ENCODE measurements at regions not wholly inside any gene's neighbourhood (a gene's known extent, or its start where the extent isn't known, plus 50 kb on each side); places are given as distances from the start of the nearest gene placed in this dataset.

DNA sequence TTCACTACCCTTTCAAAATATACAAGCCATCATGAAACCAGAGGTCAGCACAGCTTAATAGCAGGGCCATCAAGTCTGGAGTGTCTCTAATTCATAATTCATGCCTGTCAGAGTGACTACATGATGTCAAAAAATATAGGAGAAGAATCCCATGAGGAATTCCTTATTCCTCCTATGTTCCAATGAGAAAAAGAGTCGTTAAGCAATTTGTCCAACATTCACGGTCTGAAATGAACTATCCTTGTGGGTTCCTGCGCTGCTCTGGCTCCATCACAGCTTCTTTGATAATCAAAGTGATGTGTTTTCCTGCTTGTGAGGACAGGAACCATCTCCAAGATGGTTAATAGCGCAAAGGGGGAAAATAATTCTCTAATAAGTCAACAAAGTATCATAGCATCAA, 560.4 kb upstream of the KLHL29 start:
- DNase-seq (ENCODE audit: low read depth in 3 of 3): no peak

DNA sequence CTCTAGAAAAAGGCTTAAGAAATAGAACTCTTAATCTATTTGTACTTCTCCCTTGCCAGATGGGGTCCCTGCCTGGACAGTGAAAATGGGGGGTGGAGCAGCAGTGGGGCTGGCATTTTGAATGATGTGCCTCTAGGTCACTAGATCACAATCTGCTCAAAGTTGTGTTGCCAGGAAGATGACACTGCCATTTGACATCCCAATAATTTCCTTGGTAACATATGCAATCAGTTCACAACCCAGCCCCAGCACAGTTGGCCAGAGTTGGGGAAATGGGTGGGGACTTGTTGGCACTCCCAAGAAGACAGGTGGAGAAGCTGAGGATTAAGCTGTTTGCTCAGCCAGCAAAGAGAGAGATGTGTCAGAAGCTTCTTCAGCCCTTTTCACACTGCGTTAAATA, 558.3 kb upstream of the KLHL29 start:
- DNase-seq (ENCODE audit: low read depth in 3 of 3): no peak

DNA sequence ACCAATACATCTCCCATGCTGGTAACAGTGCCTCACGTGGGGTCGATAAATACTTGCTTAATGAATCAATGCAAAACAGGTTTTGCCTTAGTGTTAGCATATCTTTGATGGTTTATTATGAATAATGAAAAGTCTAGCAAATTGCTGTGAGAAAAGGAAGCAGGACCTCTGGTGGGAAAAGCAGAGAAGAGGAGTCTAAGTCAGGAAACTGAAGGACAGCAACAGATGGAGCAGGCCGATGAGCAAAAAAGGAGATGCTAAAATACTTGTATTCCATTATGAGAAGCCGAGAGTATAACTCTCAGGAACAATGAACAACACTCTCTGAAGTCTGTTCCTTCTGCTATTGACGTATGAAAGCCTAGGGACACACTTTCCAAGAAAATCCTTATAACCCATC, 555.2 kb upstream of the KLHL29 start:
- no peak for DNase-seq (ENCODE audit: low read depth in 3 of 3)

DNA sequence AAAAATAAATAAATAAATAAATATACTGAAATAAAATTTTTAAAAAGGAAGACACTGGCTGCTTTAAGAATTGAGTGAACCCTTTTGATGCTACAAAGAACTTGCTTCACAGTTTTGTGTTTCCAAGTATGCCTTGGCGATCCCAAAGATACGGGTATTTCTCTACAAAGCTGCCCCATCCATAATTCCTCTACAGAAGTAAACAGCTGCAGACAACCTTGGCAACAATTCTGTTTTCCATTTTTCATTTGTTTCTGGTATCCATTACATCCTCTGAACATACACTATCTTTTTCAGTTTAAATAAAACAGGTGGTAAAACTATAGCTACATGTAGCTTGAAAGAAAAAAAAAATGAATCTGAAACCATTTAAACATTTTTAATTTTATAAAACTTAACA, 552.8 kb upstream of the KLHL29 start:
- no peak for DNase-seq (ENCODE audit: low read depth in 3 of 3)

DNA sequence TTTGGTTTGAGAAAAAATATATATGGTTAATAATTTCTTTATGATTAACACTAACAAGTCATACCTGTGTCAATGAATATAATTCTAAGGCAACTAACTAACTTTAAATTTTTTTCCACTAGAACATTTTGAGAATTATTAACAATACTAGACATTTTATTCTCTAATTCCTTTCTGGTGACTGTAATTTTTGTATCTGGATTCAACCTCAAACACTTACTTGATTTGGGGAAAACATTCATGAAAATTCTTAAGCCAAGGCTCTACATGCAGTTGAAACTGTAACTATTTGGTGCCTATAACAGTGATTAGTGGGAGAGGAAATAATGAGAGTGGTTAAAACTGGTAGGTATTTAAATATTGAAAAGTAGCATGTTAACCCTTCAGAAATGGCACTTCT, 546.5 kb upstream of the KLHL29 start:
- no peak for DNase-seq (ENCODE audit: low read depth in 3 of 3)

DNA sequence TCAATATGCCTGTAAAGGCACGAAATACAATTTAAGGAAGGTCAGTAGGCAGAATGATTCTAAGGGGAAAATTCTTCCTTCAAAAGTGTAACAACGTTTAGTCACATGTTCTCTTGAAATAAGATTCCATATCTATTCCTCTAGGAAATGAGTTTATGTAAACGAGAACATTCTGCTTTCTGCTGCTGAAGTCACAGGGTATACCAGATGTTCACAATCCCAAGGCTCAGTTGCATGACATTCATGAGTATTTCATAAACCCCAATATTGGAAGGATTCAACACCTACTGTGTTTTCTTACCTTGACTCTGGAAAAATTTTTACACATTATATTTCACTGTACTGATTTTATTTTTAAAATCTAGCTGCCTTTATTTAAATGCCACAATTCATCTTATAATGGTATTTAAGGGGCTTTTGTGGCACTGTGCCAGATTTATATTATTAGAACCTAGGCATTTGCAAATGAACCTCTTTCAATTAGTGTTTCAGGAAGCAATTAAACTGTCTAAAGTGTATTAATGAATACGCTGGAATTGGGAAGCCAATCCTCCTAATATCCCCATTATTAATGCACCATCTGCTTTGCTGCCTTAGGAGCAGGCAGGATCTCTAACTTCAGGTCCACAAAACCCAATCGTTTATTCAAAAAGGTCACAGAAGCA, 542.6 kb upstream of the KLHL29 start:
- no peak for DNase-seq (ENCODE audit: low read depth in 3 of 3)

DNA sequence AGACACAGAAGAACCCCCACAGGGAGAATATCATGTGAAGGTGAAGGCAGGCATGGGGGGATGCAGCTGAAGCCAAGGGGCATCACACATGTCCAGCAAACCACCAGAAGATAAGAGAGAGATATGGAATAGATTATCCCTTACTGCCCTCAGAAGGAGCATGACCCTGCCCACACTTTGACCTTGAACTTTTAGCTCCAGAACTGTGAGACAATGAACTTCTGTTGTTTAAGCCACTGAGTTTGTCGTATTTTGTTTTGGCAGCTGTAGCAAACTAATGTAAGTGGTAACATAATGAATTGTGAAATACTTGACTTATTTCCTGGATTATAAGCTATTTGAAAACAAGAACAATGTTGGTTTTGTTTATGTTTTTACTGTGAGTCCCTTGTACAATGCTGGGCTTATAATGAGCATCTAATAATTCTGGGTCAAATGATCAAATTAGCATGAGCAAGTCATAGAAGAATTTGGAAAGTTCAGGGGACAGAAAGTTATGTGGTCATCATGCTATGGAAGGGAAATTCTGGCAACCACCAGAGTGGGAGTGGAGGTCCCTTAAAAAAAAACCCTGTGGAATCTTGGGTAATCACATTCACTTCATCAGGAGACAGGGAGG, 541.0 kb upstream of the KLHL29 start:
- DNase-seq (ENCODE audit: low read depth in 3 of 3): no peak

DNA sequence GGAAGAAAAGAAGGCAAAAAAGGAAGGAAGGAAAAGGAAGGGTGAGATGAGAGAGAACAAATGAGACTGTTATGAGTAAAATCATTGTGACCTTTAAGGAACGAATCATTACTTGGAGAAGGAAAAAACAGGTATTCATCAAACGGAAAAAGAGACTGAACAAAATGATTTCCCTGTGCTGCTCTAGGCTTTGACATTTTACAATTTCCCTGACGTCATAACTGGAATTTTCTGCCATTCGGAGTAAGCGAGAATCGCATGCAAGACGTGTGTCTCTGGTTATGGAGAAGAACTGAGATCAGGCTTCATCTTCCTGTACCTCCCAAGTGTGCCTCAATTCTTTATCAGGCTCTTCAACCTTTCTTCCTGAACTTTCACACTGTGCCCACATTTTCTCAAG, 534.7 kb upstream of the KLHL29 start:
- DNase-seq (ENCODE audit: low read depth in 3 of 3): no peak

DNA sequence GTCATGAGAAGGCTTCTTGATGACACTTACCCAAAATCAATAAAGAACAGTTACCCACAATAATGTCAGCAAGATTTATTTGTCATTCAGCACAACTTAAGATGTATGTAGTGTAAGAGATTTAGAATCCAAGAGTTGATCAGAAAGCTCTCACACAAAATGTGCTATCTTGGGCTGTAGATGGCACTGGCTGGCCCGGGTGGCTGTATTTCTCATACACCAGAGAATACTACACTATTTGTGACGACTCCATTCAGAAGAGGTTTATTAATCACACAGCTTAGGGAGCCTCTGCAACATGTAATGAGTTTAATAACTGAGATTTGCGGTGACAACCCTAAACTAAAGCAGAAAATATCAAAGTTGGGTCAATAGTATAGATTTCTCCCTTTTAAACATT, 530.4 kb upstream of the KLHL29 start:
- DNase-seq (ENCODE audit: low read depth in 3 of 3): no peak

DNA sequence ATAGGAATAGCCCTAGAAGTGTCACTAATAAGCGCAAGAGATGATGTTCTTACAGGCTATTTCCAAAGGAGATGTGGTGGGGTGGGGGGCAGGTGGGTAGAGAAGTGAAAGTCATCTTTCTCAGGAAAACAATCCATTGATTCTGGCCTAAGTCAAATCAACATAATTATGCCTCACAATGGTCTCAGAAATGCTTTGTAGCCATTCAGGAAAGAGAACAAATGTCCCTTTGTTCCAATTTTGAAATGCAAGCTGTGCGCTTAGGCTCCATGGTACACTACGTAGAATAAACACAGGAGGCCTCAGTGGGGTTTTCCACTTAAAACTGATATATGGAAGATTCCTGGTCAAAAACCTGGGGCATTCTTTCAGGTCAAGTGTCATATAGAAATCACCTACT, 529.9 kb upstream of the KLHL29 start:
- no peak for DNase-seq (ENCODE audit: low read depth in 3 of 3)

DNA sequence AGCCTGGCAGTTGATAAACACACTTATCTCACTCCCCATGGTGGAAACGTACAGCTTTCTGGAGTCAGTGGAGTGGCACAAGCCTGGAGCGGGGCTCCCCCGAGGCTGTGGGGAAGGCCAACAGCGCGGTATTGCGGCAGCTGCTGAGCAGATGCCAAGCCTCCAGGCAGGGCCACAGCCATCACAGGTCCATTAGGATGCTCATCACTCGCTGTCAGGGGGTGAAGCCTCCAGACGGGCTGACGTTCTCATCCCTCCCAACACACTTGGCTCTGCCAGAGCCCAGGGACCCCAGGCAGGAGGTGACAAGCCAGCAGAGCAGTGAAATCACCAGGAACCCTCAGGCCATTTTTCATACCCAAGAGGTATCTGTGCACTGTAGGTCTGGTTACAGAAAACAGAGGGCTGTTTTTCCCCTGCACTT, 529.2 kb upstream of the KLHL29 start:
- no peak for DNase-seq (ENCODE audit: low read depth in 3 of 3)

DNA sequence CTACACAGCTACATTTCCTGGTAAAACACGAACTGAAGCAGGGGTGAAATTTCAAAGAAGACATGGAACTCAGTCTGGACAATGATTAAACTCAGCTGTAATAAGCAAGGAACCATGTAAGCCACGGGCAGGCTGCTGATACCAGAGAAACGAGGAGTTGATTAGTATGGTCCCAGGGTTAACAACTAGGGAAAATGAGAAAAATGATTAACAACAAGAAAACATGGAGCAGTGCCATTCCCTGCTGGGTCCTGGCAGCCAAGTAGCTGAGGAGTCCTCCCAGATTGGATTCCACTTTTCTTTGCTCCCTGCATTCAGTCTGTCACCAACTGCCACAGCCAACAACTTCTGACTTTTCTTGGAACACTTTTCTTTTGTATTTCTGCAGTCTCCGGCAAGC, 517.0 kb upstream of the KLHL29 start:
- DNase-seq (ENCODE audit: low read depth in 3 of 3): no peak

DNA sequence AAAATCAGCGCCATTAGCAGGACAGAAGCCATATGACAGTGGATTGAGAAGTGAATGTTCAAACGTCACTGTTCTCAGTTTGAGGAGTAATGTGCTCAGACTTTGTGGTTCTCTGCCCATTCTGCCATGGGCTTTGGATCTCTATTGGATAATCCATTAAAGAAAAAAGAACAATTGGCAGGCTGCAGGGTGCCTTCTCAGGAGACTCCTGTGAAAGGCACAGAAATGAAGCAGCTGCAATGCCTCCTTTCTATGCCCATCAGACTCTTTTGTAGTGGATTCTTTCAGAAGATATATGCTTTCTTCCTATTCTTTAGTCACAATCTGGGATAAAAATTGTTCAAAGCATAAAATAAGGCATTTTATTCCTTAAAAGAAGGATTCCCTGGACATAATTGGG, 506.9 kb upstream of the KLHL29 start:
- no peak for DNase-seq (ENCODE audit: low read depth in 3 of 3)

DNA sequence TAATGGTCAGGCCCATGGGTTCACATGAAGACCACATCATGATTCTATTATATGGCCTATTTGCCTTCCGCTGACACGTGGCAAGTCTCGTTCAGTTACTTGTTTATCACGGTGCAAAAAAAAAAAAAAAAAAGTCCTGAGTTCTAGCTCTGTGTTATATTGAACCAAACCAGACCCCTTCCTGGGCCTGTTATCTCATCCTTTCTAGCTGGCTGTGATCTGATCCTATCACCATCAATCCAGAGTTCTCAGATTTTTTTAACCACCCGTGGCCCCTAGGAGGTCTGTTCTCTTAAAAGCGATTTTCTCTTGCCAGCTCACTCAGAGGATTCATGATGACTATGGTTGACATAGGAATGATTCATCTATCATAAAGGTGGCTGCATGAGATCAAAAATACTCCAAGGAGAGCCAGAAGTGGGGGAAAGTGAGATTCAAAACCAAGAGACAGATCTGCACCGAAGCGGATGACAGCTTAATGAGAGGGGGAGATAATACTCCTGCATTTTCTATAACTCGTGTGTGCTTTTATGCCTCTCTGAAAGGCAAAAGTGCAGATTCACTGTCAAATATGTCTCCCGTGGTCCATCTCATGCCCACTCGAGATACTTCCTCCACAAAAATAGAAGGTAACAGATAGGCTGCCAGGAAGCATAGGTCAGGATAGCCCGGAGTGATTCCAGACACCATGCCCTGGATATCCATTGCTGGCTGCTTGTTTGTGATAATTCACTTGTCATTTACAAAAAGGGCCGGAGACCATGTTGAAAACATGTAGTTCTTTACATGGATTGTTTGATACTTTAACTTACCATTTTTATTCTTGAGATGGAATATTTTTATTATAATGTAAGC, 505.7 kb upstream of the KLHL29 start:
- no peak for DNase-seq (ENCODE audit: low read depth in 3 of 3)

DNA sequence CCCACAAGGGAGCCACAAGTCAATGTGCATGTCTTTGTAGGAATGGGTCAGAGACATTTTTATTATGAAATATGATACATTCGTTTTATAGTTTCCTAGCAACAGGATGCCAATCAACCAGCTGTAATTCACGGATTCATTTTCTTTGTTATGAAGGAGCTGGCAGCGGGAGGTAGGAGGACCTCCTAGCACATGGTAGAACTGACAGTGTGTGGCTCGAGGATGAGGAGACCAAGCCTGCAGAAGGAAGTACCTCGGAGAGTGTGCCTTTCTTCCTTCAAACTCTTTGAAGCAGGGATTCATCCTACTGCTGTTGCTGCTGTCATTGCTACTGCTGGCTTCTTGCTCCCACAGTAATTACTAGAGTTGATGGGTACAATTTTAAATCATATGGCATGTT, 504.8 kb upstream of the KLHL29 start:
- DNase-seq (ENCODE audit: low read depth in 3 of 3): no peak

DNA sequence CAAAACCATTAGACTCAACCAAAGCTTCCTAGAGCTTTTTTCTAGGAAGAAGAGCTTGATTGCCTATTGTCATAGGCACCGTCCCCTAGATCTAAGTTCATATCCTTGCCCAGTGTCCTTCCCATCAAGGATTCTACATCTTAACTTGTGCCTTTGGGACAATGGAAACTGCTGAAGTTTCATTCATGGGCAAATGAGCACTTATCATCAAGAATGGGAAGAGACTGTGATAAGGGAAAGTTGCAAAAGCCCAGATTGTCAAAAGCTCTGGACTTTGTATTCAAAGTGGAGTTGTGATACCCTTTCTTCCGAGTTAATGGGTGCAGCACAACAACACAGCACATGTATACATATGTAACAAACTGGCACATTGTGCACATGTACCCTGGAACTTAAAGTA, 503.0 kb upstream of the KLHL29 start:
- DNase-seq (ENCODE audit: low read depth in 3 of 3): no peak

DNA sequence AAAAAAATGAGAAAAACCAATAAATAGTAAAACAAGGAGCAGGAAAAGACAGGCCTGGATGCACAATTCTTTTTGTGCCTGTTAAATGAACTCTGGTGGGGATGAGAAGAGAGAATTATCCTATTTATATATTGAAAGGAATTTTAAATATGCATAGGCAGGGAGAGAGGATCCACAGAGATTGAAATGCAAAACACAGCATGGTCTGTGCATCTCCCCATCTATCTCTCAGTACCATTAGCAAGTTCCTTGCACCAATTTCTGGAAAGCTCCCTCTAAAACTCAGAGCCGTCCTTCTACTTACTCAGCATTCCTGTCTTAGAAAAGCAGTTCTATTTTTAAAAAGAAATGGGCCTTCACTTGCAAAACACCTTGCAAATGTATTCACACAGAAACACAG, 502.3 kb upstream of the KLHL29 start:
- DNase-seq (ENCODE audit: low read depth in 3 of 3): no peak

DNA sequence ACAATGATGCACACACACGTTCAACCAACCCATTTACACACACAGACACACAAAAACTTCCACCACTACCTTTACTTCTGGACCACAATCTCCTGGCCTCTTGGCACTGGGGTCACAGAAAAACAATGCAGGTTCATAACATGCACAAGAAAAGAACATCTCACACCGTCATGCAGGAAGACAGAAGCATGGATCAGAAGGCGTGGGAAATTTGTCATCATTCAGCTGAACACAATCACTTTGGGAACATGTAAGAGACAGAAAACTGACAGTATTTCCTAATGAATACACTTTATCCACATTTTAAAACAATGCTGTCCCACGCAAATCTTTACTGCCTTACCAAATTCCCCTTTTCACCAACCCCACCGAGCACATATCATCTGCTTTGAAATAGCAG, 501.9 kb upstream of the KLHL29 start:
- no peak for DNase-seq (ENCODE audit: low read depth in 3 of 3)

DNA sequence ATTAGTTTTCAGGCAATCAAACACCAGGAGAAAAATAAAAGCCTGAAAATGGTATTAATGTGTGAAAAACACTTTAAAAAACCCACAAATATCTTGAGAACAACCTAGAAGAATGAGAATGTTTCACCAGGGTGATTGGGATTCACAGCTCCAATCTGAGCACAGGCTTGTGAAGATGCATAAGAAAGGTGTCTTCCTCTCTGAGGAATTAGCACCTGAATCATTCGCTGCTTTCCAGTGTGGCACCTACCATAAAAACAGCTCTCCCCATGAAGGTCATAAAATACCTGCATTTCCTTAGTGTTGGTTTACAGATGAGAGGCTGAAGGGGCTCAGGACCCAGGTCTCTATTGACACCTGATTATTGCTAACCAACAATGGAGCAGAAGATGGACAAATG, 499.7 kb upstream of the KLHL29 start:
- no peak for DNase-seq (ENCODE audit: low read depth in 3 of 3)

DNA sequence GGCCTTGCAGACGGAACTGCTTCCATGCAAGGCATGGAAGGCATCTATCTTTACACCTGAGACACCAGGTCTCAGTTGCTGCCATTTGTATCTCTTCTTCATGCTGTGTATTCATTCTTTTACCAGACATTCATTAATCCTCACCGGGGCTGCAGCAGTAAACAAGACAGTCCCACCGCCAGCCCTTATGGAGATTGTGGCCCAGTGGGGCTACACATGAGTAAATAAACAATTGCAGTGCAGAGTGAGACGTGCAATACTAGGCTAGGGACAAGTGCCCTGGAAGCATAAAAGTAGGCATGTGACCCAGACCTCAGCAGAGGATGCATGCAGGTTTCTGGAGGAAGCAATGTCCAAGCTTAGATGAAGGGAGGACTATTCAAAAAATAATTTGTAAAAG, 497.6 kb upstream of the KLHL29 start:
- no peak for DNase-seq (ENCODE audit: low read depth in 3 of 3)

DNA sequence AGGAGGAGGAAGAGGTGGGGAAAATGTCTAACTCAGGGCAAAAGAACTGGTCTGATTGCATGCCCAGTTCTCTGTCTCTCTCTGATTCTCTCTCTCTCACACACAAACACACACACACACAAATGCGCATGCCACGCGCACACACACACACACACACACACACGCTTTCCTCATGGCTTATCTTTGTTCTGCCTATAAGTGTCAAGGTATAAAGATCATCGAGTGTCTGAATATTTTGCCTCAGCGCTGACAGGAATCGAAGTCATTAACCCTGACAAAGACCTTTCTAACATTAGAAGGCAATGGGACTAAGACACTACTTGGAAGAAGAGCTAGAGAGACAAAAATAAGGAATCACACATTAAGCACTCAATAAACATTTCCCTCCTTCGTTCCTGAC, 497.1 kb upstream of the KLHL29 start:
- no peak for DNase-seq (ENCODE audit: low read depth in 3 of 3)

DNA sequence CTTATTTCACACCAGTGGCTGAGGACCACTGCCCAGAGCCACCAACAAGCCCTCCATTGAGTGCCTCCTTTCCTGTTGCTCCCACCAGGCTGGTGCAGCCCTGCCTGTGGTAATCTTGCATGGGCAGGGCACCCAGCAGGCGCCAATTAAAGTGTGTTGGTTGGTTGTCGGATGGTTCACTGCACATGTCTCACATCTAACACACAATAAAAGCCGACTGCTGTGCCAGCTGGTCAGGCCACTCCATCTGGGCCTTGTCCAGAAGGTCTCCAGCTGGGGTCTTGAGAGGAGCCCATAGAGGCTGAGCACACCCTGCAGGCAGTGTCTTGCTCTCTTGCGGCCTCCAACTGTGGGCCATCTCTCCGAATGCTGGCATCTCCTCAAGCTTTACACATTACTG, 494.8 kb upstream of the KLHL29 start:
- no peak for DNase-seq (ENCODE audit: low read depth in 3 of 3)
